HG03097 (cell line): ENCODE measurements at regions not wholly inside any gene's neighbourhood (a gene's known extent, or its start where the extent isn't known, plus 50 kb on each side); places are given as distances from the start of the nearest gene placed in this dataset.

Experiments used
- ATAC-seq: cut with Tn5 transposase; IDR thresholded peaks from one replicate; pipeline ENCODE4 v1.9.1; 2021; ENCODE audit not compliant: unreplicated experiment, low FRiP score

GRCh38 chr3:27861046-27862036 is 139.2 kb upstream of the EOMES start:
- ATAC-seq = no peak

GRCh38 chr3:27865731-27866130 is 143.6 kb upstream of the EOMES start:
- no peak for ATAC-seq

- ATAC-seq = no peak
These were observed 147.0 kb upstream of the EOMES start for GRCh38 chr3:27869152-27869551.

- no peak for ATAC-seq
These were observed 155.2 kb upstream of the EOMES start for GRCh38 chr3:27877061-27878013.

GRCh38 chr3:27878014-27878383 is 155.9 kb upstream of the EOMES start:
- ATAC-seq = no peak

GRCh38 chr3:27880969-27881892 is 159.1 kb upstream of the EOMES start:
- ATAC-seq = no peak

GRCh38 chr3:27883266-27883665 is 161.1 kb upstream of the EOMES start:
- no peak for ATAC-seq

- no peak for ATAC-seq
These were observed 163.5 kb upstream of the EOMES start for GRCh38 chr3:27885641-27886040.

- ATAC-seq = no peak
These were observed 166.4 kb upstream of the EOMES start for GRCh38 chr3:27888562-27888961.

- ATAC-seq = no peak
These were observed 167.6 kb upstream of the EOMES start for GRCh38 chr3:27889745-27890144.

- ATAC-seq = no peak
These were observed 178.2 kb upstream of the EOMES start for GRCh38 chr3:27900316-27900715.

GRCh38 chr3:27903446-27903845 is 181.3 kb upstream of the EOMES start:
- ATAC-seq = no peak

GRCh38 chr3:27905625-27906024 is 183.5 kb upstream of the EOMES start:
- no peak for ATAC-seq

- ATAC-seq = no peak
These were observed 185.0 kb upstream of the EOMES start for GRCh38 chr3:27907148-27907547.

- no peak for ATAC-seq
These were observed 185.8 kb upstream of the EOMES start for GRCh38 chr3:27907929-27908328.

GRCh38 chr3:27910456-27910855 is 188.3 kb upstream of the EOMES start:
- ATAC-seq = no peak

- no peak for ATAC-seq
These were observed 192.1 kb upstream of the EOMES start for GRCh38 chr3:27914199-27914598.

- no peak for ATAC-seq
These were observed 201.4 kb upstream of the EOMES start for GRCh38 chr3:27923349-27924068.

GRCh38 chr3:27927882-27928281 is 205.8 kb upstream of the EOMES start:
- no peak for ATAC-seq
